ENCODE measurements at regions not wholly inside any gene's neighbourhood (a gene's known extent, or its start where the extent isn't known, plus 50 kb on each side); places are given as distances from the start of the nearest gene placed in this dataset.

- TF ChIP-seq EZH2phosphoT487 (IDR thresholded peaks at IDR 0.05; ENCODE audit: low read length) (no peak), CTCF (IDR thresholded peaks at IDR 0.05; ENCODE audit: low read length) (no peak)
Measured at GRCh38 chr9:79809931-79810330, 238.2 kb downstream of the TLE4 start.
